ENCODE measurements at regions not wholly inside any gene's neighbourhood (a gene's known extent, or its start where the extent isn't known, plus 50 kb on each side); places are given as distances from the start of the nearest gene placed in this dataset.
"Not testable (repeated sequence)": the region's sequence is repeated elsewhere in the genome, so short reads cannot be mapped to it uniquely, and the experiment has no call there.

DNA sequence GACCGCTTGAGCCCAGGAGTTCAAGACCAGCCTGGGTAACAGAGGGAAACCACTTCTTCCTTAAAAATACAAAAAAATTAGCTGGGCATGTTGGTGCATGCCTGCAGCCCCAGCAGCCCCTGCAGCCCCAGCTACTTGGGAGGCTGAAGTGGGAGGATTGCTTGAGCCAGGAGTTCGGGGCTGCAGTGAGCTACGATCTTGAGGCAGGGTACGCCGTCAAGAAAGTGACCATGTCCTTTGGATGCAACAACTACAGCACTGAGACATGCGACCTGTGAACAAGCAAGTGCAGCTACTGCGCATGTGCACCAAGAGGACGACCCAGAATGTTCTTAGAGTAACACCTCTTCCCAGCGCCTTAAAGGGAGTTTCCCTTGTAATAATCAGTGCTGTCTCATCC lies 66.6 kb upstream of the ZNF479 start:
- DNase-seq = no peak

DNA sequence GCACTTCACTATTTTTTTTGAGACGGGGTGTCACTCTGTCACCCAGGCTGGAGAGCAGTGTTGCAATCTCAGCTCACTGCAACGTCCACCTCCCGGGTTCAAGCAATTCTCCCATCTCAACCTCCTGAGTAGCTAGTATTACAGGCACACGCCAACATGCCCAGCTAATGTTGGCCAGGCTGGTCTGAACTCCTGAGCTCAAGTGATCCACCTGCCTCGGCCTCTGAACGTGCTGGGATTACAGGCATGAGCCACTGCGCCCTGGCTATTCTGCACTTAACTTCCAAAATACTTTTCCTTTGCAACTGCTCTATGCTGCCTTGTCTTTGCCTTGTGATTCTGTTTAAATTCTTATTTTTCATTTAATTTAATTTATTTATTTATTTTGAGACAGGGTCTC lies 67.0 kb upstream of the ZNF479 start:
- no peak for DNase-seq

DNA sequence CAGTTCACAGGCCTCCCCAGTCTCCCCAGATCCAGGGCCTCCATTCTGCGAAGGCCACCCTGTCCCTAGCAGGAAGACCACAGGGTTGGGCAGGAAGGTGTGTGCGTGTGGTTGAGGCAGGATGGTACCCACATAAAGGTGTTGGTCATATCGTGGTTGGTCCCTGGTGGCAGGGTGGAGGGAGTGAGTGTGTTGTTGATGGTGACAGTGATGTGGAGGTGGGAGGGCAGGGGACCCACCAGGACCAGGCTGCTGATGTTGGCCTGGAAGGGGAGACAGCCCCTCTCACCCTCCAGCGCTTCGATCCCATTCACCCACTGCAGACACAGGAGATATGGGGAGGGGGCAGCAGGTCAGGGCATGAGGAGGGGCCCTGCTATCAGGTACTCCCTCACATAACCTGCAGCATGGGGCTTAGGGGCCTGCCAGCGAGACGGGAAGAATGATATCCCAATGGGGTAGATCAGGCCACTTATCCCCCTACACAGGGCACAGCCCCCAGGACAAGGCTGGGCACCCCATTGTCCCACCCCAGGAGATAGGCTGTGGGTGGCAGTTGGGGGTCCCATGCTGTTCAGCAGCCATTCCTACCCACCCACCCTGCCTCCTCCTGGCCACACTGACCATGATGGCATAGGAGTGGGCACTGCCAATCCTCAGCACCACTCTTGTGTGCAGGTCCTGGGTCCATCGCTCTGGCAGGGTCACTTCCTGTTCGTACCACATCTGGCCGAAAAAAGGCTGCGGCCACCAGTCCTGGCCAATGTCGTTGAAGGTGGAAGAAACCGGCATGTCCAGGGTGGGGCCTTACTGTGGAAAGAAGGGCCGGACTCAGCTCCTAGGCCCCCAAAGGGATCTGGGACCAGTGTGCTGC lies 69.0 kb upstream of the ZNF479 start:
- DNase-seq = no peak

DNA sequence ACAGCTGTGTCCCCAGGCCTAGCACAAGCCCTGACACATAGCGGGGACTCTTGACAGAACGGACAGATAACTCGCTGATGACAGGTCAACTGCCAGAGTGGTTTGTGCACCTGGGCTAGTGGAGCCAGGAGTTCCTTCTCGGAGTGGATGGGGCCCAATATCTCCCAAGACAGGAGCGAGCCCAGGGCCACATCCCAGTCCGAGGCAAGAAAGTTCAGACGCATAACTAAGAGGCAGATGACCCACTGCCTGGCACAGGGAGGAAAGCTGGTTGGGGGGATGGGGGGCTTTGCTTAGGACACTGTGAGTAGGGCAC lies 69.6 kb upstream of the ZNF479 start:
- no peak for DNase-seq

DNA sequence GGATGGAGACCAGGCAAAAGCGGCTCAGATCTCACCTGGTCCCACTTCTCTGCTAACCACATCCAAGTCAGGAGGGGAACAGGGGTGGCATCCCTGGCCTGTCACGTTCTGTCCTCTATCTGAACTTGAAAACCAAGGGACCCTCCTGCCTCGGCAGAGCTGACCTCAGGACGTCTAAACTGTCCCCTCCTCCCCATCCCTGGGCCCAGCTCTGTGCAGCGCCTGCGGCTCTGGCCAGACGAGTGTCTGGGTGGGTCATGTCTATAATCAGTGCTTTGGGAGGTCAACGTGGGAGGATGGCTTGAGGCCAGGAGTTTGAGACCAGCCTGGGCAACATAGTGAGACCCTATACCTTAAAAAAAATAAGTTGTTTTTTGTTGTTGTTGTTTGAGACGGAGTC lies 70.0 kb upstream of the ZNF479 start:
- no peak for DNase-seq

DNA sequence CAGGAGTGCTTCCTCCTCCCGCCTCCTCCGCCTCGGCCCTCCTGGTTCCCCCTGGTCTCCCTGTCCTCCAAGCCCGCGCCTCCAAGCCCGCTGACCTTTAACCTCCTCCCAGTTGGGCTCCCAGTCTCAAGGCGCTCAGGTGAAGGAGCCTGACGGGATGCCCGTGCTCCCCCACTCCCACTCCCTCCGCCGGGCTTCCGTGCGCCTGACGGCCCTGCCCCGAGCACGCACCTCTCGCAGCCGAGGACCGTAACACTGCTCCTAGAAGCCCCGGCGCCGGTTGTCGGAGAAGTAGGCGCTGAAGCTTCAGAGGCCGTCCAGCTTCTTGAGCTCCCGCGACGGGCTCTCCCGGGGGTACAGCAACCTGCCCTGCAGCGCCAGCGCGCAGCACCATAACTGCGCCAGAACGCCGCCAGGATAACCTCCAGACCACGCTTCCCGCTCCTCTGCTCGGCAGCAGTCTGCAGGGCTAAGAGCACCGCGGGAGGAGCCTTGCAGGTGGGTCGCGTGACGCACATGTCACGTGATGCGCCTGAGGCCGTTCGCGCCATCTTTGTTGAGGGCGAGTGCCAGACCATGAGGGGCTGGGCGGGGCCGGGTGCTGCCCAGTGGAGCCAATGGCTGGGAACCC lies 71.0 kb upstream of the ZNF479 start:
- peak; percentile 55 for DNase-seq

DNA sequence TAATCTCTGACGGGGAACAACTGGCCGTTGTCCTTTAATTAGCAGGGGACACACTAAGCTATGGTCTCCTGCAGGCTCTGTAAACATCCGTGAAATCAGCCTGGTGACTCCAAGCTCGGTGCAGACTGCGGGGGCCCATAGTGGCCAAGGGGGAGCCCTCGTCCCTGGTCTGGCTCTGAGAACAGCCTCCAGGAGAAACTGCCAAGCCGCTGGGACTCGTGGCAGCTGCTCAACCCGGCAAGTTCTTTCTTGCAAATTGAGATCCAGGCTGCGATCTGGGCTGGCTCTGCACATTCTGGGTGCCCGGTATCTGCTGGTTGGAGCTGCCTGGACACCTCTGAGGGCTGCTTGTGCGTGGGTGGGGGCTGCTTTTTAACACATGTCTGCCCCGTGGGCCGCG lies 71.6 kb upstream of the ZNF479 start:
- DNase-seq = not testable (repeated sequence)

DNA sequence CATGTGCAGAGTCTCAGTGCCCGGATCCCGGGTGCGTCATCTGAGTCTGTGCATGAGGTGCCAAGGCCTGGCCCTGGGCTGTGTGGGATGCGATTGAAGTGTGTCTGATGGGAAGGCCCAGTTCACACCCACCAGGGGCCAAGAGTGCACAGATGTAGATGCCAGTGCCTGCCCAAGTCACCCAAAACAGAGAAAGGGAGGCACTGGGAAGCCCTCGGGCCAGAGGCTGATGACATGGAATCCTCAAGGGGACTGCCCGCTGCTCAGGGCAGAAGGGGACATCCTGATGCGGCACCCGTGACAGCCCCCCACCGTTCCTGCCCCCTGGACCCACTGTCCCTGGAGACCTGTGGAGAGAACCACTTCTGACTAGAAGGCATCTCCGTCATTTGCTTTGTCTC lies 72.2 kb upstream of the ZNF479 start:
- DNase-seq = no peak

DNA sequence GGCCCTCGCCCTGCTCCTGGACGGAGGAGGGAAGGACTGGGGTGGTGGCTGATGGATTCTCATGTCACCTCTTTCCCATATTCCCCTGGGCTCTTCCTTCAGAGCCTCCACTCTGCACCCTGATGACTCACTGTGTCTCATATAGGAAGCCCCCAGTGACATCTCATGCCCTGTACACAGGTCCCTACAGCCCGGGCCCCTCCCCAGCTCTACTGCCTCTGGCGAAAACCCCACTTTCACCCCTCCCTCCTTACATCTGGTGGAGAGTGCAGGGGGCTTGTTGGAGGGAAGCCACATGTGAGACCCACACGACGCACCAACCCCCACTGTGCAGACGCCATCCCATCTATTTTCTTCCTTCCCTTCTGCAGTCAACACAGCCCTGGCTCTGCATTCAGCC lies 72.8 kb upstream of the ZNF479 start:
- no peak for DNase-seq

DNA sequence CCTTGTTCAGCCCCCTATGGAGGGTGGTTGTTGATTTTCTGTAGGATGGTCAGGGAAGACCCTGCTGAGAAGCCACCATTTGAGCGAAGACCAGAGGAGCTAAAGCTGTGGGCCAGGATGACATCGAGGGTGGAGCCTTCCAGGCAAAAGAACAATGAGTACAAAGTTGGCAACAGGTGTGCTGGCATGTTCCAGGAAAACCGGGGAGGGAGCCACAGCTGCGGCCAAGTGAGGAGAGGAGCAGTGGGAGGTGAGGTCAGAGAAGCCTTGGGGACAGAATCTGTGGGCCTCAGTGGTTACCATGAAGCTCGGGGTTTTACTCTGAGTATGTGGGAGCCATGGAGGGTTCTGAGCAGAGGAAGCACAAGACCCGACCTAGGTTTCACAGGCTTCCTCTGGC lies 75.6 kb upstream of the ZNF479 start:
- no peak for DNase-seq

DNA sequence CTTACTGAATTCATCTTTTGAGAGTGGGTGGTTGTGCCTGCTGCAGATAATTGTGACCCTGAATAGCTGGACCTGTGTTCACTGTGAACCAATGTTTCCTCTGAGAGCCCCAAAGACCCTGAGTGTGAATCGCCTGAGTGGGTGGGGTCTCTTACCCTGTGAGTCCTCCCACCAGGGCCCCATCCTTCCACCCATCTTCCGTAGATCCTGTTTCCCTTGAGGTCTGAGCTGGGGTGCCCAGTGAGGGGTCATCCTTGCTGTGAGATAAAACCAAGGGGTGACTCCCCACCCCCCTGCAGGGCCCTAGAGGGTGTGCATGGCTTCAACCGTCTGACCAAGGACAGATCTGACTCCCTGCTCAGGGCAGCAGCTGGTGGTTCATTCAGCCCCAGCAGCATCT lies 78.0 kb upstream of the ZNF479 start:
- no peak for DNase-seq

DNA sequence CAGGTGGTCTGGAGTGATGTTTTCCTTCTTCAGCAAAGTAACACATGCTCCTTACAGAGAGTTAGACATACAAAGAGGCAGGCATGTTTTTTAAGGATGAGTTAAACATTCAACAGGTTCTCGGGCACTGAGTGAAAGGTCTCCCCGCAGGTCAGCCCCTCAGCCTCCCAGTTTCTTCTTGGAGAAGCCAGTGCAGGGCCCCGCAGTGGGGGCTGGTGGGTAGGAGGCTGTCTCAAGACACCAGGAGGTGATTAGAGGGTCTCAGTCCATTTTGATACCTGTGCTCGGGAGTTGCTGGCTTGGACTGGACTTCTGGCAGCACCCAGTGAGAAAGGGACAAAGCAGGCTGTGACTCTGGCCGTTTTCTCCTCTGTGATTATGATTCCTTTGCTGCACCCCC lies 78.6 kb upstream of the ZNF479 start:
- no peak for DNase-seq

DNA sequence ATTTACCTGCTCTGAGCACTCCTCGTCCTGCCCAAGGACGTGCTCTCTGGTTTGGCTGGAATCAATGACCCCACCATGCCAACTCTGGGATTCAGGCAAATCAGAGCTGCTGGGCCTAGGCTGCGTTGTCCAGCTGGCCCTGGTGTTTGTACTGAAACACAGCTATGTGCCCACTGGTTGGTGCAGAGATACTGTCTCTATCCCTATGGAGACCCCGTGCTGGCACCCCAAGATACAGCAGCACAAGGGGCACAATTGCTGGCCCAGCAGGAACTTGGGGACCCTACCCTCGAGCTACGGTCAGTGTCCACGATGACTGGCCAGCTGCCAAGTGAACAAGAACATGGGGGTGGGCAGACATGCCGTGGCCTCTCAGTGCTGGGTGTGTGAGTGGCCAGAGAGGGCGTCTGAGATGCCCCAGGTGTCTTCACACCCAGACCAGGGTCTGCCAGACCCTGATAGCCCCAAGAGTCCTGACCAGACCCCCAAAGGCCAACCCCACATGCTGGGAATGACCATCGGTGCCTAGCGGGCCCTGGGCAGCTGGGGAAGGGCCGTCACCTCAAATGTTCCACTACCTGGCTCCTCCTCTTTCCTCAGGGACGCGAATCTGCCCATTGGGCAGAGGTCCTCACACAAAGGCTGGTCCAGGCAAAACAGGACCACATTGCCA lies 79.3 kb upstream of the ZNF479 start:
- no peak for DNase-seq

DNA sequence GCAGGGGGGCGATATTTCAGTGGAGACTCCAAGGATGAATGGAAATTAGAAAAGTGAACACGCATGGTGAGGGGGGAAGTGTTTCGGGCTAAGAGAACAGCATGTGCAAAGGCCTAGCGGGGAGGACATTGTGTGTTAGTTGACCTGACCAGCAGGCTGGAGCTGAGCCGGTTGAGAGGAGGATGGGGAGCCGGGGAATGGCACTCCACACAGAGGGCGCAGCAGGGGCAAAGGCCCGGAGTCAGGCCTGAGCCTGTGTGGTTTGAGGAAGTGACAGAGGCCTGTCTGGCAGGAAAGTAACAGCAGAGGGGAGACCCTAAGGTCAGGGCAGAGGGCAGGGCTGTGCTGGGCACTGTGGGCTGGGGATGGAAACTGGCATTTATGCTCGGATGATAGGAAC lies 83.2 kb upstream of the ZNF479 start:
- no peak for DNase-seq

DNA sequence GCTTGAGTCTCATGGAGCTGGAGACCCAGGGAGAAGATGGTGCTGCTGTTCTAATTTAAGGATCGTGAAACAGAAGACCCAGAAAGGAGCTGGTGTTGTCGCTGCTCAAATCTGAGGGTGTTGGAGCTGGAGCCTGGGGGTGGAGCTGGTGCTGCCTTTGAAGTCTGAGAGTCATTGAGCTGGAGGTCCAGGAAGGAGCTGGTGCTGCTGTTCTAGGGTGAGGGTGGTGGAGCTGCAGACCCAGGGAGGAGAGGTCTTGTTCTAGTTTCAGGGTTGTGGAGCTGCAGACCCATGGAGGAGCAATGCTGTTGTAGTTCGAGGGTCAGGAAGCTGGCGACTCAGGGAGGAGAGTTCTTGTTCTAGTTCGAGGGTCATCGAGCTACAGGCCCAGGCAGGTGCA lies 84.1 kb upstream of the ZNF479 start:
- DNase-seq = no peak

DNA sequence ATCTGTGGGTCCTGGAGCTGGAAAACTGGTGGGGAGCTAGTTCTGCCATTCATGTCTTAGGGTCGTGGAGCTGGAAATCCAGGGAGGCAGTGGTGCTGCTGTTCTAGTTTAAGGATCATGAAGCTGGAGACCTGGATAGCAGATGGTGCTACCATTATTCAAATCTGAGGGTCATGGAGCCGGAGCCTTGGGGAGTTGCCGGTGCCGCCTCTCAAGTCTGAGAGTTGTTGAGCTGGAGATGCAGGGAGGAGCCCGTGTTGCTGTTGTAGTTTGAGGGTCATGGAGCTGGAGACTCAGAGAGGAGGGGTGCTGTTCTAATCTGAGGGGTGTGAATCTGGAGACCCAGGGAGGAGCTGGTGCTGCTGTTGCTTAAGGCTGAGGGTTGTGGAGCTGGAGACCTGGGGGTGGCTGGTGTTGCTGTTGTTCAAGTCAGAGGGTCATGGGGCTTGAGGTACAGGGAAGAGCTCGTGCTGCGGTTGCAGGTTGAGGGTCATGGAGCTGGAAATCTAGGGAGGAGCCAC lies 86.0 kb upstream of the ZNF479 start:
- no peak for DNase-seq

DNA sequence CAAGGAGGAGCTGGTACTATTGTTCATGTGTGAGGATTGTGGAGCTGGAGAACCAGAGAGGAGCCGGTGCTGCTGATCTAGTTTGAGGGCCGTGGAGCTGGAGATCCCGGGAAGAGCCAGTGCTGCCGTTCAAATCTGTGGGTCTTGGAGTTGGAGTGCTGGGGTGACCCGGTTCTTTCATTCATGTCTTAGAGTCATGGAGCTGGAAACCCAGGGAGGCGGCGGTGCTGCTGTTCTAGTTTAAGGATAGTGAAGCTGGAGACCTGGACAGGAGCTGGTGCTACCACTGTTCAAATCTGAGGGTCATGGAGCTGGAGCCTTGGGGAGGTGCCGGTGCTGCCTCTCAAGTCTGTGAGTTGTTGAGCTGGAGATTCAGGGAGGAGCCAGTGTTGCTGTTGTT lies 88.5 kb upstream of the ZNF479 start:
- no peak for DNase-seq

DNA sequence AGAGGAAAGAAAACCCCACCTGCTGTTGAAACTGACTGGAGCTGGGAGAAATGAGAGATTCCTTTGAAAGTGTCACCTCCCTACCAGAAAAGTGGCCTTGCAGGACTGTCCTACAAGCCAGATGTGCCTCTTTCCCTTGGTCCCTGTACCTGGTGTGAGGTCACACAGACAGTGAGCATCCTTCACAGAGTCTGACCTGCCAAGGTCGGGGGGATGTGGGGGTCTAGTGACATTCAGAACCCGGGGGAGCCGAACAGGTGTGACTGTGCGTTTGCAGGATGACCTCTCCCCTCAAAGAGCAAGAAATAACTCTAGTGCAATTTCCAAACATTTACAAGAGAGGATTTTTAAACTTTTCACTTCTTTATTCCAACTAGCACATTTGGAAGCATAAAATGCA lies 93.4 kb upstream of the ZNF479 start:
- DNase-seq = no peak

DNA sequence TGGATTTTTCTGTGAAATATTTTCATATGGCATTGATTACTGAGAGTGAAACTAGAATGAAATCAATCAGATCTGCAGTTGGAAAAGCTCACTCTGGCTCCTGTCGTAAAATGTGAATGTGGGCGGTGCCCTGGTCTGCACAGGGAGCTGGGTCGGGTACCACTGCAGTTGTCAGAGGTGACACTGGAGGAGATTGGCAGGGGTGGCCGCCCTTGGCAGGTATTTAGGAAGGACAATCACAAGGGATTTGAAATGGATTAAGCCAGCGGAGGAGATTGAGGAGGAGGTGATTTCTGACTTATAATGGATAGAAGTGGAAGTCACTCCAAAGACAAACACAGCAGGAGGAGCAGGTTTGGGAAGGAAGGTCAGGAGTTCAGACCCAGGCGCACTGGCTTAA lies 109.0 kb upstream of the ZNF479 start:
- DNase-seq = not testable (repeated sequence)

DNA sequence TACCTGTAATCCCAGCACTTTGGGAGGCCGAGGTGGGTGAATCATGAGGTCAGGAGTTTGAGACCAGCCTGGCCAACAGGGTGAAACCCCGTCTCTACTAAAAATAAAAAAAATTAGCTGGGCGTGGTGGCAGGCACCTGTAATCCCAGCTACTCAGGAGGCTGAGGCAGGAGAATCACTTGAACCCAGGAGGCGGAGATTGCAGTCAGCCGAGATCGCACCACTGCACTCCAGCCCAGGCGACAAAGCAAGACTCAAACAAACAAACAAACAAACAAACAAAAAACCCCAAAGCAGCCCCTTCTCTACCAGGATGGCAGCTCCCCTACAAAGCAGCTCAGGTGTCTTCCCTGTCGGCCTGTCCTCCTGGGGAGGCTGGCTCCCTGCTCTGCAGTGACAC lies 111.3 kb upstream of the ZNF479 start:
- DNase-seq = not testable (repeated sequence)

DNA sequence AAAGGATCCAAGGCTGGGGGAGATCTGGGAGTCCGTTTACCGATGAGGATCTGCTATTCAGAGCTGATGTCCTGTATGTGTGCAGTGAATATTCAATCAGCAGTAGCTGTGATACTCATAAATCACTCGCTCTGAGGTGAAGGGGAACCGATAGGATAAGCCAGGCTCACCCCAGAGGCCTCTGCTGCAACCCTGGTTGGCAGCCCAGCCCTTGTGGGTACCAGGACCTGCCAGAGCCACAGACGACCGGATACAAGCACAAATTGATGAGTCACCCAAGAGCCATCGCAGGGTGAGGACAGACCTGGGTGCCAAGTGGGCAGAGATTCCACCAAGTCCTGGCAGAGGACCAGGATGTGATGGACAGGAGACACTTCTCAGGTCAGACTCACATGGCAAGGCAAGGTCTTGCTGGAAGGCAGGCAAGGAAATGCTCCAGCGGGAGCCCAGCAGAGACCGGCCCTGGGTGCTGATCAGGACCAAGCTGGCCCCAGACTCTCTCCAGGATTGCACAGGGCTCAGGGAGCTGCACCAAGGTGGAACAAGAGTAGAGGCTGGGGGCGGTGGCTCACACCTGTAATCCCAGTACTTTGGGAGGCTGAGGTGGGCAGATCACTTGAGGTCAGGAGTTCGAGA lies 112.2 kb upstream of the ZNF479 start:
- not testable (repeated sequence) for DNase-seq

DNA sequence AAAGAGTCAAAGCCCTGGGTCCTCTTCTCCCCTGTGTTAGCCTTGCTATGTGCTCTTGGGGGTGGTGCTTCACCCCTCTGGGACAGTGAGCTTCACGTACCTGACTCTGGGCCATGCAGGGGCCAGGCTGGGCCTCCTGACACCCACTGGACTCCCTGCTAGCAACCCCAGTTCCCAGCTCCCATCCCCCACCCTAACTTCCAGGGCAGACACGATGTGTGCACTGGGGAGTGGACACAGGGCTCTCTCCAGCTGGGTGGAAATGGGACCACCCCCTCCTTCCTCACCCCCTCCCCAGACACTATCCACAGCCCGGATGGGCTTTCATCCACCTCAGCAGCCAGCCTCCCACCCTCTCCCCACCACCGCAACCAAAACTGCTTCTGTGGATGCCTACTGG lies 113.0 kb upstream of the ZNF479 start:
- no peak for DNase-seq

DNA sequence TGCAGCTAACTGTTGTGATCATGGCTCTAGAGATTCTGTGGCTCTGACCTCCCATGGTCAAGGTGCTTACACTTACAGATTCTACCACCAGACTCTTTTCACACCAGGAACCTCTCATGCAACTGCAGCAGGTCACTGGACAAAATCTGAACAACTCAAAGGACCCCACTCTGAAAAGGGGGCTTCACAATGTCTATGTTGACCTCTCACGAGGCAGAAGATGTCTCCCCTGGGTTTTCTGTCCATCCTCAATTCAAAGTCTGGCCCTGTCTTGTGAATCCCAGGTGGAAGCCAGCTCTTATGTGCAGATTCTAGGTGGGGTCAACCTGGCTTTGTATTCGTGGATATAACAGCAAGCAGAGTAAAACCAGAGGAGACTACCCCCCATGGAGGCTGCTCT lies 118.6 kb upstream of the ZNF479 start:
- no peak for DNase-seq

Measured in NCI-H2227 treated with DMSO at 0.1 percent for 48 hours (cell line).